Uterus (tissue), 2 donors: ENCODE measurements at regions not wholly inside any gene's neighbourhood (a gene's known extent, or its start where the extent isn't known, plus 50 kb on each side); places are given as distances from the start of the nearest gene placed in this dataset.

Experiments
- POLR2A ChIP-seq, 2 donors: fragments of 450-650 bp; IDR thresholded peaks; one replicate each; pipeline ENCODE4 v1.6.1; 2016; ENCODE audit warnings: antibody characterized with exemption in 2 of 2, mild to moderate bottlenecking in 1 of 2, moderate library complexity in 1 of 2
- TF ChIP-seq, protein P1 (sequence below), 4 experiments: fragments of 200-600 bp in 2 of 4; fragments of 450-650 bp in 2 of 4; sonication (generic) in 2 of 4; IDR thresholded peaks; one replicate each; pipeline ENCODE4 v1.5.1; 2016 to 2019; ENCODE audit warnings: antibody characterized with exemption in 4 of 4, mild to moderate bottlenecking in 2 of 4, moderate library complexity in 1 of 4

DNA sequence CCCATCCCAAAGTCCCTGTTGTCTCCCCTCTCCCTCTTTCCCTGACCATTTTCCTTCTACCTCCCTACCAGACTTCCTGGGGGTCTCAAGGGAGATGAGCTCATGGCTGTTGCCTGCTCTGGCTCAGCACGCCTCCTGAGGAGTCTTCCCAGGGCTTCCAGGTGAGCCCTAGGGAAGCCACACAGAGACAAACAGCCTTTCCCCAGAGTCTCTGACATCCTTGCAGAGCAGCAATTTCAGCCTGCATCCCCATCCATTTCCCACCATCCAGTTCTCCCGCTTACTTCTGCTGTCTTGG lies 189.2 kb upstream of the LINGO1 start:
- TF ChIP-seq, protein P1, sequence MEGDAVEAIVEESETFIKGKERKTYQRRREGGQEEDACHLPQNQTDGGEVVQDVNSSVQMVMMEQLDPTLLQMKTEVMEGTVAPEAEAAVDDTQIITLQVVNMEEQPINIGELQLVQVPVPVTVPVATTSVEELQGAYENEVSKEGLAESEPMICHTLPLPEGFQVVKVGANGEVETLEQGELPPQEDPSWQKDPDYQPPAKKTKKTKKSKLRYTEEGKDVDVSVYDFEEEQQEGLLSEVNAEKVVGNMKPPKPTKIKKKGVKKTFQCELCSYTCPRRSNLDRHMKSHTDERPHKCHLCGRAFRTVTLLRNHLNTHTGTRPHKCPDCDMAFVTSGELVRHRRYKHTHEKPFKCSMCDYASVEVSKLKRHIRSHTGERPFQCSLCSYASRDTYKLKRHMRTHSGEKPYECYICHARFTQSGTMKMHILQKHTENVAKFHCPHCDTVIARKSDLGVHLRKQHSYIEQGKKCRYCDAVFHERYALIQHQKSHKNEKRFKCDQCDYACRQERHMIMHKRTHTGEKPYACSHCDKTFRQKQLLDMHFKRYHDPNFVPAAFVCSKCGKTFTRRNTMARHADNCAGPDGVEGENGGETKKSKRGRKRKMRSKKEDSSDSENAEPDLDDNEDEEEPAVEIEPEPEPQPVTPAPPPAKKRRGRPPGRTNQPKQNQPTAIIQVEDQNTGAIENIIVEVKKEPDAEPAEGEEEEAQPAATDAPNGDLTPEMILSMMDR (IDR thresholded peaks at IDR 0.05) = no peak
- no peak for TF ChIP-seq POLR2A (IDR thresholded peaks at IDR 0.05)
